Smooth muscle cell (in vitro differentiated cells): ENCODE measurements at regions not wholly inside any gene's neighbourhood (a gene's known extent, or its start where the extent isn't known, plus 50 kb on each side); places are given as distances from the start of the nearest gene placed in this dataset.

Source experiments
- DNase-seq: peaks from one replicate; lab custom pipeline; 2025; ENCODE audit not compliant: unreplicated experiment; lab: John Stamatoyannopoulos, UW
- H2AFZ ChIP-seq: fragments of 200-600 bp; sonication (generic); 2 replicates; pipeline ENCODE4 v1.6.0; 2016; ENCODE audit warnings: antibody characterized with exemption, low read depth, mild to moderate bottlenecking
- H3F3A ChIP-seq: fragments of 200-600 bp; sonication (generic); 2 replicates; pipeline ENCODE4 v1.6.0; 2017; ENCODE audit warnings: antibody characterized with exemption, low read depth
- H3K27ac ChIP-seq: fragments of 200-600 bp; sonication (generic); 2 replicates; pipeline ENCODE4 v1.5.1; 2016; ENCODE audit warnings: low read depth, mild to moderate bottlenecking
- H3K27me3 ChIP-seq: fragments of 200-600 bp; sonication (generic); 2 replicates; pipeline ENCODE4 v1.6.1; 2016; ENCODE audit warnings: low read depth, mild to moderate bottlenecking
- H3K36me3 ChIP-seq: fragments of 200-600 bp; sonication (generic); 2 replicates; pipeline ENCODE4 v1.5.1; 2016; ENCODE audit warnings: low read depth
- H3K4me1 ChIP-seq: fragments of 200-600 bp; sonication (generic); 2 replicates; pipeline ENCODE4 v1.5.1; 2016; ENCODE audit warnings: low read depth
- H3K4me2 ChIP-seq: fragments of 200-600 bp; sonication (generic); 2 replicates; pipeline ENCODE4 v1.6.0; 2016; ENCODE audit warnings: mild to moderate bottlenecking
- H3K4me3 ChIP-seq: fragments of 200-600 bp; sonication (generic); 2 replicates; pipeline ENCODE4 v1.5.1; 2016; ENCODE audit warnings: mild to moderate bottlenecking
- H3K79me2 ChIP-seq: fragments of 200-600 bp; sonication (generic); 2 replicates; pipeline ENCODE4 v1.6.0; 2016; ENCODE audit warnings: low read depth, mild to moderate bottlenecking
- H3K9ac ChIP-seq: fragments of 200-600 bp; sonication (generic); 2 replicates; pipeline ENCODE4 v1.6.0; 2016; ENCODE audit warnings: low read depth
- H3K9me3 ChIP-seq: fragments of 200-600 bp; sonication (generic); replicated peaks from 2 replicates; pipeline ENCODE4 v1.5.1; 2016; ENCODE audit warnings: low read depth
- H4K20me1 ChIP-seq: fragments of 200-600 bp; sonication (generic); 2 replicates; pipeline ENCODE4 v1.6.0; 2016; ENCODE audit warnings: low read depth
- WGBS: methylation state at CpG from one replicate; pipeline ENCODE4 v1.1.7; 2016; ENCODE audit warnings: low lambda C conversion rate; 5-methylcytosine and 5-hydroxymethylcytosine counted together
- TF ChIP-seq, protein P1 (sequence below): fragments of 200-600 bp; sonication (generic); IDR thresholded peaks from 2 replicates; pipeline ENCODE4 v1.5.1; 2017; ENCODE audit warnings: borderline replicate concordance, mild to moderate bottlenecking, antibody characterized with exemption; ENCODE audit not compliant: insufficient read depth, poor library complexity, severe bottlenecking

GRCh38 chr14:42420071-42420470 lies 813.4 kb downstream of the LRFN5 start:
- H3K27me3 ChIP-seq = no peaks in the 10 kb centered on the region
- H4K20me1 ChIP-seq = no peaks in the 10 kb centered on the region
- H3F3A ChIP-seq = no peaks in the 10 kb centered on the region
- H3K79me2 ChIP-seq = no peaks in the 10 kb centered on the region
- no peaks in the 10 kb centered on the region for H3K9me3 ChIP-seq
- TF ChIP-seq, protein P1, sequence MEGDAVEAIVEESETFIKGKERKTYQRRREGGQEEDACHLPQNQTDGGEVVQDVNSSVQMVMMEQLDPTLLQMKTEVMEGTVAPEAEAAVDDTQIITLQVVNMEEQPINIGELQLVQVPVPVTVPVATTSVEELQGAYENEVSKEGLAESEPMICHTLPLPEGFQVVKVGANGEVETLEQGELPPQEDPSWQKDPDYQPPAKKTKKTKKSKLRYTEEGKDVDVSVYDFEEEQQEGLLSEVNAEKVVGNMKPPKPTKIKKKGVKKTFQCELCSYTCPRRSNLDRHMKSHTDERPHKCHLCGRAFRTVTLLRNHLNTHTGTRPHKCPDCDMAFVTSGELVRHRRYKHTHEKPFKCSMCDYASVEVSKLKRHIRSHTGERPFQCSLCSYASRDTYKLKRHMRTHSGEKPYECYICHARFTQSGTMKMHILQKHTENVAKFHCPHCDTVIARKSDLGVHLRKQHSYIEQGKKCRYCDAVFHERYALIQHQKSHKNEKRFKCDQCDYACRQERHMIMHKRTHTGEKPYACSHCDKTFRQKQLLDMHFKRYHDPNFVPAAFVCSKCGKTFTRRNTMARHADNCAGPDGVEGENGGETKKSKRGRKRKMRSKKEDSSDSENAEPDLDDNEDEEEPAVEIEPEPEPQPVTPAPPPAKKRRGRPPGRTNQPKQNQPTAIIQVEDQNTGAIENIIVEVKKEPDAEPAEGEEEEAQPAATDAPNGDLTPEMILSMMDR = no peak
- no peak overlapping the region for H3K4me3 ChIP-seq
- no peak for DNase-seq
- no peak overlapping the region for H3K4me2 ChIP-seq
- H3K36me3 ChIP-seq = no peaks in the 10 kb centered on the region
- 95% methylated on average over 1 of the region's 1 CpG for WGBS
- H3K27ac ChIP-seq = no peak overlapping the region
- no peak overlapping the region for H3K9ac ChIP-seq
- H2AFZ ChIP-seq = no peak overlapping the region
- H3K4me1 ChIP-seq = no peaks in the 10 kb centered on the region

GRCh38 chr14:42407153-42407552 lies 800.5 kb downstream of the LRFN5 start:
- no peak for DNase-seq
- H4K20me1 ChIP-seq = no peaks in the 10 kb centered on the region
- 95% methylated on average over 1 of the region's 1 CpG for WGBS

DNA sequence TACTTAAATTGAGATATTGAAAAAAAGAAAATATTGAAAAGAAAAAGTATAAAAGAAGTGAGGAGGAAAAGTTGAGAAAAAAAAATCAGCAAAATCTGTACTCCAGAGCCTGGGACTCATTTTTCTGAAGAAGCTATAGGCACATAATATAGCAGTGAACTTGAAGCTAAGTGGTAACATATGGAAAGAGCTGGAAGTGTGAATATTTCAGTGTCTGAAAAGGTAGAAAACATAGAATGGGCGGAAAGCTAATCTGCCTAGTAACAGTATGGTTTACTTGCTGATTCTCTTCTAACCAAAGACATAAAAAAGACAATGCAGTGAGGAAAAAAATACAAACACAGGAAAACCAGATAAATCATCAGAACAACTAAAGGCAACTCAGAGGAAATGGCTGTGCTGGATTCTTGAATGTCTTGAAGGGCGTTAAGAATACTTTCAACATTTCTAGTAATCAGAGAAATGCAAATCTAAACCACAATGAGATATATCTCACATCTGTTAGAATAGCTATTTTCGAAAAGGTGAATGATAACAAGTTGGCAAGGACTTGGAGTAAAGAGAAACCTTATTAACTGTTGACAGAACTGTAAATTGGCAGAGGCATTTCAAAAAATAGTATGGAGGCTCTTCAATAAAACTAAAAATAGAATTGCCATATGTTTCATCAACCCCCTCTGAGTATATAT lies 784.6 kb downstream of the LRFN5 start:
- Histone ChIP-seq H3F3A (no peaks in the 10 kb centered on the region), H3K27me3 (no peaks in the 10 kb centered on the region), H3K27ac (no peak overlapping the region), H3K4me3 (no peak overlapping the region), H3K9ac (no peak overlapping the region), H2AFZ (no peak overlapping the region), H3K79me2 (no peaks in the 10 kb centered on the region), H3K4me2 (no peak overlapping the region), H3K4me1 (no peaks in the 10 kb centered on the region), H4K20me1 (no peaks in the 10 kb centered on the region), H3K36me3 (no peaks in the 10 kb centered on the region), H3K9me3 (no peaks in the 10 kb centered on the region)
- WGBS = 84% methylated on average over 3 of the region's 3 CpGs
- no peak for DNase-seq
- TF ChIP-seq, protein P1 = no peak

More at GRCh38 chr14:42407153-42407552, 800.5 kb downstream of the LRFN5 start:
- no peak overlapping the region for H3K27ac ChIP-seq
- no peak overlapping the region for H3K9ac ChIP-seq
- H3K9me3 ChIP-seq = no peaks in the 10 kb centered on the region
- H3F3A ChIP-seq = no peaks in the 10 kb centered on the region
- H2AFZ ChIP-seq = no peak overlapping the region
- no peaks in the 10 kb centered on the region for H3K79me2 ChIP-seq
- H3K4me3 ChIP-seq = no peak overlapping the region
- no peaks in the 10 kb centered on the region for H3K36me3 ChIP-seq
- TF ChIP-seq, protein P1 = no peak
- H3K27me3 ChIP-seq = no peaks in the 10 kb centered on the region
- no peak overlapping the region for H3K4me2 ChIP-seq
- no peaks in the 10 kb centered on the region for H3K4me1 ChIP-seq

GRCh38 chr14:42378880-42379279 lies 772.2 kb downstream of the LRFN5 start:
- Histone ChIP-seq H3K4me2 (no peak overlapping the region), H4K20me1 (no peaks in the 10 kb centered on the region), H3K27ac (no peak overlapping the region), H2AFZ (no peak overlapping the region), H3K27me3 (no peaks in the 10 kb centered on the region), H3K4me1 (no peaks in the 10 kb centered on the region), H3K9me3 (no peaks in the 10 kb centered on the region), H3F3A (no peaks in the 10 kb centered on the region), H3K36me3 (no peaks in the 10 kb centered on the region), H3K9ac (no peak overlapping the region), H3K4me3 (no peak overlapping the region), H3K79me2 (no peaks in the 10 kb centered on the region)
- TF ChIP-seq, protein P1 = no peak
- DNase-seq = no peak
- WGBS = 88% methylated on average over 4 of the region's 4 CpGs
